ENCODE measurements at regions not wholly inside any gene's neighbourhood (a gene's known extent, or its start where the extent isn't known, plus 50 kb on each side); places are given as distances from the start of the nearest gene placed in this dataset.

DNA sequence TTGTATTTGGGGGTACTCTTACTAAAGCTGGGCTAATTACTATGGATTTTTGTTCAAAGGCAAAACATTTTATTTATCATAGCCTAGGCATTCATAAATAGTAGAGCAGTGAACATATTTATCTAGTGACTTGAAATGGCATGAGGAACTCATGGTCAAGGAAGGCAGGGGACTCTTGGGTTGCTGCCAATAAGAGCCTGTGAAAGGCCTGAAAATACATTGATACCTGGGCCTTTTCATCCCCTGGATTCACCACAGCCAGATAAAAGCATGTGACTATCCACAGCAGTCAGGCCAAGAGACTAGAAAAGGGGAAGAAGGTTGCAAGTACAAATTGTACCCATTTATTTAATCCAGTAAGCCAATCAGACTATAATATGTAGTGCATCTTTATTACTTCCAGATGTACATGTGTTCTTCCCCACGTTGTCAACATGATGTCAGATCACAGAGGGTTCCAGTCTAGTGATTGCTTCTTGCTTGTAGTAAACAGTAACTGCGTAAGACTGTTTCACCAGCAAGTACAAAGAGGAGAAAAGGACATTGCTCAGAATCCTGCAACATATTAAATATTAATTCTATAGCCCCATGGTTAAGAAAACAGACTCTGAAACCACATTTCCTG, 409.7 kb downstream of the NOVA1 start:
- no peaks in the 10 kb centered on the region for H3K36me3 ChIP-seq (ENCODE audit: control insufficient read depth, low read length)
- no peaks in the 10 kb centered on the region for H3F3A ChIP-seq (ENCODE audit: control insufficient read depth, insufficient read depth)
- H3K4me1 ChIP-seq (ENCODE audit: control insufficient read depth, low read length): no peaks in the 10 kb centered on the region
- no peaks in the 10 kb centered on the region for H3K9me2 ChIP-seq (replicated peaks; ENCODE audit: control insufficient read depth, low read length)
- no peak overlapping the region for H3K4me2 ChIP-seq (ENCODE audit: low read length)
- TF ChIP-seq CTCF (IDR thresholded peaks at IDR 0.05; ENCODE audit: low read depth, low read length, poor library complexity, severe bottlenecking): no peak
- TF ChIP-seq EZH2phosphoT487 (IDR thresholded peaks at IDR 0.05; ENCODE audit: borderline replicate concordance, low read length): no peak
- no peaks in the 10 kb centered on the region for H3K79me2 ChIP-seq (ENCODE audit: control insufficient read depth, low read length)
- no peaks in the 10 kb centered on the region for H3K27me3 ChIP-seq (ENCODE audit: control insufficient read depth, low read length)
- H4K20me1 ChIP-seq (ENCODE audit: control insufficient read depth, insufficient read depth, low read depth, low read length): no peaks in the 10 kb centered on the region
- H3K9me3 ChIP-seq (ENCODE audit: control insufficient read depth, insufficient read depth, low read length): no peaks in the 10 kb centered on the region
- no peak overlapping the region for H3K27ac ChIP-seq (ENCODE audit: low read depth, low read length)
- H3K4me3 ChIP-seq (ENCODE audit: low read length): no peak overlapping the region

- Histone ChIP-seq H3K9me3 (ENCODE audit: control insufficient read depth, insufficient read depth, low read length) (no peaks in the 10 kb centered on the region), H3K9me2 (replicated peaks; ENCODE audit: control insufficient read depth, low read length) (no peaks in the 10 kb centered on the region), H3K27me3 (ENCODE audit: control insufficient read depth, low read length) (no peaks in the 10 kb centered on the region), H3K4me2 (ENCODE audit: low read length) (no peak overlapping the region), H3K4me1 (ENCODE audit: control insufficient read depth, low read length) (no peaks in the 10 kb centered on the region), H3K36me3 (ENCODE audit: control insufficient read depth, low read length) (no peaks in the 10 kb centered on the region), H3F3A (ENCODE audit: control insufficient read depth, insufficient read depth) (no peaks in the 10 kb centered on the region), H3K79me2 (ENCODE audit: control insufficient read depth, low read length) (no peaks in the 10 kb centered on the region), H4K20me1 (ENCODE audit: control insufficient read depth, insufficient read depth, low read depth, low read length) (no peaks in the 10 kb centered on the region), H3K4me3 (ENCODE audit: low read length) (no peak overlapping the region), H3K27ac (ENCODE audit: low read depth, low read length) (no peak overlapping the region)
- no peak for TF ChIP-seq EZH2phosphoT487 (IDR thresholded peaks at IDR 0.05; ENCODE audit: borderline replicate concordance, low read length)
- no peak for TF ChIP-seq CTCF (IDR thresholded peaks at IDR 0.05; ENCODE audit: low read depth, low read length, poor library complexity, severe bottlenecking)
Observed at GRCh38 chr14:26180221-26180620, 417.6 kb downstream of the NOVA1 start.

DNA sequence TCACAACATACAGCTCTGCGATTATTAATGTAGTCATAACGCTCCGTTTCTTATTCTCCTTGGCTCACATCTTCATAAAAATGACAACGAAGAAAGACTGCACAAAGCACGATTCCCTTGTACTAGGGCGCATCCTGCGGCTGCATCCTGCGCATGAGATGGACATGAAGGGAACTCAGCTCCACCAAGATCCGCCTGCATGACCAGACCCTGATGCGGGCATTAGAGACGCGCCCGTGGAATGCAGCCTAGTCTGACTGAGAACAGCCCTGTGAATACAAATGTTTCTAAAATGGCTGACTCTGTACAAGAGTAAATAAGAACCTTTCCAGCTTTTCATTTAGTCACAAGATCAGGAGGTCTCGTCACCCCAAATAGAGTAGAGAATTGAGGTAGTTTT, 422.2 kb downstream of the NOVA1 start:
- H3K36me3 ChIP-seq (ENCODE audit: control insufficient read depth, low read length): no peaks in the 10 kb centered on the region
- H3K4me2 ChIP-seq (ENCODE audit: low read length): no peak overlapping the region
- TF ChIP-seq EZH2phosphoT487 (IDR thresholded peaks at IDR 0.05; ENCODE audit: borderline replicate concordance, low read length): no peak
- no peak for TF ChIP-seq CTCF (IDR thresholded peaks at IDR 0.05; ENCODE audit: low read depth, low read length, poor library complexity, severe bottlenecking)
- no peaks in the 10 kb centered on the region for H3K9me3 ChIP-seq (ENCODE audit: control insufficient read depth, insufficient read depth, low read length)
- H3K27me3 ChIP-seq (ENCODE audit: control insufficient read depth, low read length): no peaks in the 10 kb centered on the region
- no peaks in the 10 kb centered on the region for H3K79me2 ChIP-seq (ENCODE audit: control insufficient read depth, low read length)
- H3K4me1 ChIP-seq (ENCODE audit: control insufficient read depth, low read length): no peaks in the 10 kb centered on the region
- H3K9me2 ChIP-seq (replicated peaks; ENCODE audit: control insufficient read depth, low read length): no peaks in the 10 kb centered on the region
- no peaks in the 10 kb centered on the region for H3F3A ChIP-seq (ENCODE audit: control insufficient read depth, insufficient read depth)
- H3K4me3 ChIP-seq (ENCODE audit: low read length): no peak overlapping the region
- H4K20me1 ChIP-seq (ENCODE audit: control insufficient read depth, insufficient read depth, low read depth, low read length): no peaks in the 10 kb centered on the region
- no peak overlapping the region for H3K27ac ChIP-seq (ENCODE audit: low read depth, low read length)

Measured in DOHH2 (cell line).